WI38 (cell line): ENCODE measurements at regions not wholly inside any gene's neighbourhood (a gene's known extent, or its start where the extent isn't known, plus 50 kb on each side); places are given as distances from the start of the nearest gene placed in this dataset.

Experiments
- H3K4me3 ChIP-seq: 2 replicates; pipeline ENCODE4 v1.5.1; 2011; ENCODE audit warnings: low read depth, mild to moderate bottlenecking, control low read depth, low read length
- CTCF ChIP-seq: IDR thresholded peaks from 2 replicates; pipeline ENCODE4 v1.5.1; 2012; ENCODE audit warnings: low read depth, mild to moderate bottlenecking, control low read depth, low read length

GRCh38 chr12:111285200-111285599 is 83.7 kb downstream of the PHETA1 start:
- TF ChIP-seq CTCF, result no peak
- no peak overlapping the region for H3K4me3 ChIP-seq

DNA sequence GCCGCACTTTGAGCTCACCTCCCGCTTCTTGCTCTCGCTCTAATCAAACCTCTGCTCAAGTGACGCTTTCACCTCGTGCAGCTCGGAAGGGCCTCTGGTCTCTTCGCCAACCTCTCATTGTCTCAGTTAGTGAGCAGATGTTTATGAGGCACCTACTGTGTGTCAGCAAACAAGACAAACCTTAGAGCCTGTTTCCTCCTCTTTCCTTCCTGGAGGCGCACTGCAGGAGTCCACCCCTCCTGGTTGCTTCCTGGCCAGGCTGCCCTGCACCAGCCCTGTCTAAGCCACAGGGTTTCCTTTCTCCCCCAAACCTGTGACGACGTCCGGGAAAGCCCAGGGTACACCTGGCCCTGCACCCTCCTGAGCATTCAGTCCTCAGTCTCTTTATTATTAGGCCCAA is 84.2 kb downstream of the PHETA1 start:
- no peak for TF ChIP-seq CTCF
- H3K4me3 ChIP-seq, result no peak overlapping the region

DNA sequence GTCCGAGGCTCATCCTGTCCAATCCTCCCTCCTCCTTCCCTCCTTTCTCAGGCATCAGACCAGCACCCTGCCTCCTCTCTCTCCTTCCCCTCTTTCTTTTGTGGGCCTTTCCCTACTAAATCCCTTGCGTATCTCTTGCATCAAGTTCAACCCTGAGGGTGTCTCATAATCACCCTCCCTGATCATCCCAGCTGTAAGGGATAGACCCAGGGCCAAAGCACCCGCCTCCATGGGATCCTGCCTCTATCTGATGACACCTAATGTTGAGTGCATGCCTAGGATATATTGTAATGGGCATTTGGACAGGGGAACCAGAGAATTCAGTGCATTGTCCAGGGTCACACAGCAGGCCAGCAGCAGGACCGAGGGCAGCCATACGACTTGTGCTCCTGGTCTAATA is 84.9 kb downstream of the PHETA1 start:
- no peak overlapping the region for H3K4me3 ChIP-seq
- TF ChIP-seq CTCF, result no peak

- H3K4me3 ChIP-seq, result no peak overlapping the region
- no peak for TF ChIP-seq CTCF
These were observed 85.4 kb downstream of the PHETA1 start for GRCh38 chr12:111283521-111283920.

DNA sequence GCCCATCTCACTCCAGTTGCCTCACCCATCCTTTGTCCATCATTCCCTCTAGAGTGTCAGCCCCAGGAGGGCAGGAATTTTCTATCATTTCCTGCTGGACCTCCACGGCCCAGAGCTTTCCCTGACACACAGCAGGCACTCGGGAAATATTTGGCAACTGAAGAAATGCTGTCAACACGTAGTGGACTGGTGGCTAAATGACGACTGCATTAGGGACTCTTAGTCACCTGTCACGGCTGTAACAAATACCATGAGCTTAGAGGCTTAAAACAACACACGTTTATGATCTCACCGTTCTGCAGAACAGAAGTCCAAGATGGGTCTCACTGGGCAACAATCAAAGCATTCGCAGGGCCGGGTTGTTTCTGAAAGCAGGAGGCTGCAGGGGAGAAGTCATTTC is 91.3 kb downstream of the PHETA1 start:
- no peak for TF ChIP-seq CTCF

DNA sequence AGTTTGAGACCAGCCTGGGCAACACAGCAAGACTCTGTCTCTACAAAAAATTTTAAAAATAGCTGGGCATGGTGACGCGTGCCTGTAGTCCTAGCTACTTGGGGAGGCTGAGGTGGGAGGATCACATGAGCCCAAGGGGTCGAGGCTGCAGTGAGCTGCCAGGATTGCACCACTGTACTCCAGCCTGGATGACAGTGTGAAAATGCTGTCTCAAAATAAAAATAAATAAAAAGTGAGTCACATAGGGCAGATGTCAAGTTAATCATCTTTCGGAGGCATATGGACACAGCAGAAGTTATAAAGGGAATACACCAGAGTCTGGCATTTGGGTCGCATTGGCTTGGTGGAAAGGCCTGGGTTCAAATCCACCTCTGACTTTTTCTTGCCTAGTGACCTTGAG is 92.7 kb downstream of the PHETA1 start:
- no peak for TF ChIP-seq CTCF

More for the DNA sequence above, 91.3 kb downstream of the PHETA1 start:
- H3K4me3 ChIP-seq, result no peak overlapping the region

GRCh38 chr12:111275308-111275707 is 93.6 kb downstream of the PHETA1 start:
- TF ChIP-seq CTCF, result no peak
- H3K4me3 ChIP-seq, result no peak overlapping the region

More for the DNA sequence above, 92.7 kb downstream of the PHETA1 start:
- no peak overlapping the region for H3K4me3 ChIP-seq
